ENCODE measurements at regions not wholly inside any gene's neighbourhood (a gene's known extent, or its start where the extent isn't known, plus 50 kb on each side); places are given as distances from the start of the nearest gene placed in this dataset.

GRCh38 chr10:3491571-3491970 lies 293.4 kb downstream of the KLF6 start:
- no peaks in the 10 kb centered on the region for H3K36me3 ChIP-seq
- no peak overlapping the region for H3K4me3 ChIP-seq
- DNase-seq (ENCODE audit: low spot score in 2 of 2): no peak
- no peak overlapping the region for H3K27ac ChIP-seq
- H3K27me3 ChIP-seq: no peaks in the 10 kb centered on the region
- no peaks in the 10 kb centered on the region for H3K4me1 ChIP-seq
- no peaks in the 10 kb centered on the region for H3K9me3 ChIP-seq
- TF ChIP-seq EP300 (IDR thresholded peaks at IDR 0.05): no peak
- no peak for TF ChIP-seq CTCF (IDR thresholded peaks at IDR 0.05)
- no peak for TF ChIP-seq POLR2A (IDR thresholded peaks at IDR 0.05)
- WGBS, 2 donors: 63 to 67% methylated on average over 4 of the region's 4 CpGs

- no peak for TF ChIP-seq POLR2A (IDR thresholded peaks at IDR 0.05)
- no peak for TF ChIP-seq CTCF (IDR thresholded peaks at IDR 0.05)
- TF ChIP-seq EP300 (IDR thresholded peaks at IDR 0.05): no peak
- H3K9me3 ChIP-seq: no peaks in the 10 kb centered on the region
- WGBS, 2 donors: 73 to 83% methylated on average over 4 of the region's 4 CpGs
- no peaks in the 10 kb centered on the region for H3K27me3 ChIP-seq
- no peak for DNase-seq (ENCODE audit: low spot score in 2 of 2)
- H3K36me3 ChIP-seq: no peaks in the 10 kb centered on the region
- no peak overlapping the region for H3K27ac ChIP-seq
- no peak overlapping the region for H3K4me3 ChIP-seq
- peaks cover 0 to 24% (median 13%) of the 10 kb centered on the region in 4 donors for H3K4me1 ChIP-seq
Measured at GRCh38 chr10:3487228-3487627, 297.8 kb downstream of the KLF6 start.

GRCh38 chr10:3486346-3487065 lies 298.5 kb downstream of the KLF6 start:
- H3K27me3 ChIP-seq: no peaks in the 10 kb centered on the region
- no peak for DNase-seq (ENCODE audit: low spot score in 2 of 2)
- no peaks in the 10 kb centered on the region for H3K36me3 ChIP-seq
- TF ChIP-seq EP300 (IDR thresholded peaks at IDR 0.05) (no peak), POLR2A (IDR thresholded peaks at IDR 0.05) (no peak), CTCF (IDR thresholded peaks at IDR 0.05) (no peak)
- peaks cover 0 to 30% (median 16%) of the 10 kb centered on the region in 4 donors for H3K4me1 ChIP-seq
- H3K4me3 ChIP-seq: no peak overlapping the region
- WGBS, 2 donors: 79 to 80% methylated on average over 12 of the region's 12 CpGs
- H3K9me3 ChIP-seq: no peaks in the 10 kb centered on the region
- no peak overlapping the region for H3K27ac ChIP-seq

GRCh38 chr10:3485057-3485686 lies 299.8 kb downstream of the KLF6 start:
- 82 to 89% methylated on average over 15 of the region's 15 CpGs for WGBS, 2 donors
- peak in 1 of 2 donors; percentile 34 for TF ChIP-seq EP300 (IDR thresholded peaks at IDR 0.05)
- no peak for TF ChIP-seq POLR2A (IDR thresholded peaks at IDR 0.05)
- peak overlapping the region in 3 of 4 donors; percentile 48 to 75 (median 71) for H3K27ac ChIP-seq

GRCh38 chr10:3484306-3485056 lies 300.5 kb downstream of the KLF6 start:
- Histone ChIP-seq H3K27me3 (no peaks in the 10 kb centered on the region), H3K27ac (peak overlapping the region in 3 of 4 donors; percentile 48 to 75 (median 71)), H3K36me3 (no peaks in the 10 kb centered on the region), H3K4me1 (peaks cover 0 to 30% (median 17%) of the 10 kb centered on the region in 4 donors), H3K4me3 (peak overlapping the region in 1 of 4 donors; percentile 4), H3K9me3 (no peaks in the 10 kb centered on the region)
- no peak for TF ChIP-seq POLR2A (IDR thresholded peaks at IDR 0.05)
- no peak for TF ChIP-seq CTCF (IDR thresholded peaks at IDR 0.05)
- TF ChIP-seq EP300 (IDR thresholded peaks at IDR 0.05): no peak
- no peak for DNase-seq (ENCODE audit: low spot score in 2 of 2)
- 50 to 63% methylated on average over 18 of the region's 18 CpGs for WGBS, 2 donors

More at GRCh38 chr10:3485057-3485686, 299.8 kb downstream of the KLF6 start:
- Histone ChIP-seq H3K27me3 (no peaks in the 10 kb centered on the region), H3K36me3 (no peaks in the 10 kb centered on the region), H3K9me3 (no peaks in the 10 kb centered on the region), H3K4me1 (peaks cover 0 to 30% (median 17%) of the 10 kb centered on the region in 4 donors), H3K4me3 (peak overlapping the region in 1 of 4 donors; percentile 4)
- DNase-seq (ENCODE audit: low spot score in 2 of 2): no peak
